Esophagus muscularis mucosa (tissue), 3 donors: ENCODE measurements at regions not wholly inside any gene's neighbourhood (a gene's known extent, or its start where the extent isn't known, plus 50 kb on each side); places are given as distances from the start of the nearest gene placed in this dataset.

Experiments used
- CTCF ChIP-seq, 3 experiments: fragments of 200-600 bp in 2 of 3; fragments of 450-650 bp in 1 of 3; sonication (generic) in 2 of 3; IDR thresholded peaks; one replicate each; pipeline ENCODE4 v1.5.1; 2017 to 2019; ENCODE audit warnings: antibody characterized with exemption in 3 of 3, mild to moderate bottlenecking in 2 of 3, moderate library complexity in 1 of 3
- POLR2A ChIP-seq: fragments of 450-650 bp; IDR thresholded peaks from one replicate; pipeline ENCODE4 v1.6.1; 2017; ENCODE audit warnings: antibody characterized with exemption, moderate library complexity, mild to moderate bottlenecking, low read depth

GRCh38 chr1:22383526-22384294 is 67.9 kb upstream of the ZBTB40 start:
- no peak for TF ChIP-seq CTCF (IDR thresholded peaks at IDR 0.05)
- no peak for TF ChIP-seq POLR2A
